ENCODE measurements at regions not wholly inside any gene's neighbourhood (a gene's known extent, or its start where the extent isn't known, plus 50 kb on each side); places are given as distances from the start of the nearest gene placed in this dataset.

GRCh38 chr9:28207657-28208056, 634.4 kb upstream of the C9orf72 start:
- no peak for DNase-seq (ENCODE audit: low read depth)

- DNase-seq (ENCODE audit: low read depth) = no peak
Measured at GRCh38 chr9:28209130-28209529, 635.8 kb upstream of the C9orf72 start.

- DNase-seq (ENCODE audit: low read depth) = peak; percentile 67
Measured at GRCh38 chr9:28212979-28213378, 639.7 kb upstream of the C9orf72 start.

GRCh38 chr9:28215536-28216299, 642.4 kb upstream of the C9orf72 start:
- no peak for DNase-seq (ENCODE audit: low read depth)

- no peak for DNase-seq (ENCODE audit: low read depth)
Measured at GRCh38 chr9:28232686-28233085, 659.4 kb upstream of the C9orf72 start.

GRCh38 chr9:28234133-28234893, 661.0 kb upstream of the C9orf72 start:
- no peak for DNase-seq (ENCODE audit: low read depth)

GRCh38 chr9:28234894-28235277, 661.6 kb upstream of the C9orf72 start:
- DNase-seq (ENCODE audit: low read depth) = peak; percentile 68

GRCh38 chr9:28249424-28249823, 676.1 kb upstream of the C9orf72 start:
- no peak for DNase-seq (ENCODE audit: low read depth)

GRCh38 chr9:28255174-28255573, 681.9 kb upstream of the C9orf72 start:
- no peak for DNase-seq (ENCODE audit: low read depth)

GRCh38 chr9:28260330-28260729, 687.0 kb upstream of the C9orf72 start:
- DNase-seq (ENCODE audit: low read depth) = no peak

- no peak for DNase-seq (ENCODE audit: low read depth)
Measured at GRCh38 chr9:28264368-28264767, 691.1 kb upstream of the C9orf72 start.

GRCh38 chr9:28267351-28267750, 694.1 kb upstream of the C9orf72 start:
- DNase-seq (ENCODE audit: low read depth) = no peak

- DNase-seq (ENCODE audit: low read depth) = no peak
Measured at GRCh38 chr9:28270156-28270555, 696.9 kb upstream of the C9orf72 start.

GRCh38 chr9:28272127-28272526, 698.8 kb upstream of the C9orf72 start:
- no peak for DNase-seq (ENCODE audit: low read depth)

- DNase-seq (ENCODE audit: low read depth) = no peak
Measured at GRCh38 chr9:28287455-28287854, 714.2 kb upstream of the C9orf72 start.

GRCh38 chr9:28289746-28290145, 716.5 kb upstream of the C9orf72 start:
- DNase-seq (ENCODE audit: low read depth) = no peak

GRCh38 chr9:28293369-28294090, 720.2 kb upstream of the C9orf72 start:
- no peak for DNase-seq (ENCODE audit: low read depth)

GRCh38 chr9:28301281-28301680, 728.0 kb upstream of the C9orf72 start:
- no peak for DNase-seq (ENCODE audit: low read depth)

GRCh38 chr9:28317745-28318144, 744.5 kb upstream of the C9orf72 start:
- DNase-seq (ENCODE audit: low read depth) = no peak

- no peak for DNase-seq (ENCODE audit: low read depth)
Measured at GRCh38 chr9:28318515-28318914, 745.2 kb upstream of the C9orf72 start.

GRCh38 chr9:28319981-28320380, 746.7 kb upstream of the C9orf72 start:
- no peak for DNase-seq (ENCODE audit: low read depth)

- DNase-seq (ENCODE audit: low read depth) = no peak
Measured at GRCh38 chr9:28320616-28321015, 747.3 kb upstream of the C9orf72 start.

- no peak for DNase-seq (ENCODE audit: low read depth)
Measured at GRCh38 chr9:28329323-28329722, 756.0 kb upstream of the C9orf72 start.
